PC-9 (cell line): ENCODE measurements at regions not wholly inside any gene's neighbourhood (a gene's known extent, or its start where the extent isn't known, plus 50 kb on each side); places are given as distances from the start of the nearest gene placed in this dataset.

Experiments
- EZH2 ChIP-seq: fragments of 200-600 bp; sonication (generic); IDR thresholded peaks from 2 replicates; pipeline ENCODE4 v1.8.0; 2017; ENCODE audit warnings: antibody characterized with exemption, low read depth
- TF ChIP-seq, protein P1 (sequence below): fragments of 200-600 bp; sonication (generic); conservative IDR thresholded peaks from 2 replicates; pipeline ENCODE4 v1.6.1; 2017; ENCODE audit warnings: mixed run types, antibody characterized with exemption, mild to moderate bottlenecking, moderate library complexity

GRCh38 chr12:67792185-67792584 is 143.6 kb downstream of the DYRK2 start:
- TF ChIP-seq, protein P1, sequence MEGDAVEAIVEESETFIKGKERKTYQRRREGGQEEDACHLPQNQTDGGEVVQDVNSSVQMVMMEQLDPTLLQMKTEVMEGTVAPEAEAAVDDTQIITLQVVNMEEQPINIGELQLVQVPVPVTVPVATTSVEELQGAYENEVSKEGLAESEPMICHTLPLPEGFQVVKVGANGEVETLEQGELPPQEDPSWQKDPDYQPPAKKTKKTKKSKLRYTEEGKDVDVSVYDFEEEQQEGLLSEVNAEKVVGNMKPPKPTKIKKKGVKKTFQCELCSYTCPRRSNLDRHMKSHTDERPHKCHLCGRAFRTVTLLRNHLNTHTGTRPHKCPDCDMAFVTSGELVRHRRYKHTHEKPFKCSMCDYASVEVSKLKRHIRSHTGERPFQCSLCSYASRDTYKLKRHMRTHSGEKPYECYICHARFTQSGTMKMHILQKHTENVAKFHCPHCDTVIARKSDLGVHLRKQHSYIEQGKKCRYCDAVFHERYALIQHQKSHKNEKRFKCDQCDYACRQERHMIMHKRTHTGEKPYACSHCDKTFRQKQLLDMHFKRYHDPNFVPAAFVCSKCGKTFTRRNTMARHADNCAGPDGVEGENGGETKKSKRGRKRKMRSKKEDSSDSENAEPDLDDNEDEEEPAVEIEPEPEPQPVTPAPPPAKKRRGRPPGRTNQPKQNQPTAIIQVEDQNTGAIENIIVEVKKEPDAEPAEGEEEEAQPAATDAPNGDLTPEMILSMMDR: no peak
- TF ChIP-seq EZH2: no peak
